GM12878 (cell line): ENCODE measurements at regions not wholly inside any gene's neighbourhood (a gene's known extent, or its start where the extent isn't known, plus 50 kb on each side); places are given as distances from the start of the nearest gene placed in this dataset.

Source experiments
- ATAC-seq: fragments of 200-7000 bp; cut with Tn5 transposase; 3 replicates; pipeline ENCODE4 v1.9.1; 2020; ENCODE audit warnings: mild to moderate bottlenecking, moderate library complexity
- BruUV-seq: library from RNA; stranded (reverse); fragments of 400-500 nt; replicated peaks from 2 replicates; lab custom pipeline; 2021; lab: Mats Ljungman, UMichigan
- CTCF ChIA-PET: fragments of 300-600 bp; sonication (Branson Sonifier 250); formaldehyde crosslinking; extraction: SDS; loops from one replicate; lab custom pipeline; 2021; ENCODE audit warnings: inconsistent platforms; lab: Yijun Ruan, JAX
- POLR2A ChIA-PET: fragments of 350-600 bp; formaldehyde crosslinking; extraction: SDS; loops from one replicate; lab custom pipeline; 2021; ENCODE audit warnings: inconsistent platforms; lab: Charles Lee
- RAD21 ChIA-PET: fragments of 300-600 bp; sonication (Branson Sonifier 250); formaldehyde crosslinking; loops from one replicate; lab custom pipeline; 2023; ENCODE audit warnings: antibody characterized with exemption; ENCODE audit not compliant: unreplicated experiment; lab: Charles Lee
- SMC1A ChIA-PET: fragments of 300-600 bp; sonication (Branson Sonifier 250); formaldehyde crosslinking; loops from one replicate; lab custom pipeline; 2023; ENCODE audit not compliant: unreplicated experiment, uncharacterized antibody; lab: Charles Lee
- DNase-seq: peaks from one replicate; pipeline ENCODE4 v3.0.0-alpha.2; 2011; ENCODE audit warnings: low read depth, low spot score
- FAIRE-seq: peaks from 3 replicates; lab custom pipeline; 2011; peaks lifted over from hg19 to GRCh38; lab: Jason Lieb, UNC
- H2AFZ ChIP-seq: 2 replicates; pipeline ENCODE4 v1.6.0; 2011; ENCODE audit warnings: low read depth, low read length, control low read depth; ENCODE audit not compliant: control insufficient read depth
- H3K27ac ChIP-seq: 2 replicates; pipeline ENCODE4 v1.5.1; 2011; ENCODE audit warnings: control low read depth; ENCODE audit not compliant: control insufficient read depth, insufficient read depth
- H3K27me3 ChIP-seq, 2 experiments: replicated peaks in 1 of 2; 2 replicates each; pipeline versions ENCODE4 v1.6.0 to v1.6.1; 2011; ENCODE audit warnings: low read length in 1 of 2; ENCODE audit not compliant: control insufficient read depth in 2 of 2, insufficient read depth in 2 of 2
- H3K36me3 ChIP-seq, 2 experiments: 2 replicates each; pipeline ENCODE4 v1.5.1; 2011; ENCODE audit warnings: low read length in 1 of 2; ENCODE audit not compliant: control insufficient read depth in 2 of 2, insufficient read depth in 2 of 2
- H3K4me1 ChIP-seq: 2 replicates; pipeline ENCODE4 v1.6.1; 2011; ENCODE audit warnings: mild to moderate bottlenecking, low read length, moderate library complexity, mixed read lengths; ENCODE audit not compliant: control insufficient read depth, insufficient read depth
- H3K4me2 ChIP-seq: 2 replicates; pipeline ENCODE4 v1.6.0; 2011; ENCODE audit warnings: control low read depth; ENCODE audit not compliant: control insufficient read depth, insufficient read depth
- H3K4me3 ChIP-seq: fragments of 200-600 bp; sonication (generic); 2 replicates; pipeline ENCODE4 v1.5.1; 2016
- H3K79me2 ChIP-seq: 2 replicates; pipeline ENCODE4 v1.6.0; 2011; ENCODE audit warnings: low read length; ENCODE audit not compliant: control insufficient read depth, insufficient read depth
- H3K9ac ChIP-seq: 2 replicates; pipeline ENCODE4 v1.8.0; 2011; ENCODE audit warnings: low read length, control low read depth, mixed read lengths; ENCODE audit not compliant: control insufficient read depth, insufficient read depth
- H3K9me3 ChIP-seq: replicated peaks from 3 replicates; pipeline ENCODE4 v1.5.1; 2011; ENCODE audit warnings: mild to moderate bottlenecking, low read length; ENCODE audit not compliant: control insufficient read depth, insufficient read depth
- H4K20me1 ChIP-seq: 2 replicates; pipeline ENCODE4 v1.6.0; 2011; ENCODE audit not compliant: control insufficient read depth, insufficient read depth
- ETV6 ChIP-seq, 2 experiments: fragments of 450-650 bp in 1 of 2; IDR thresholded peaks in 1 of 2; conservative IDR thresholded peaks in 1 of 2; 2 replicates each; pipeline ENCODE4 v1.6.1; 2014; ENCODE audit warnings: antibody characterized with exemption in 1 of 2, borderline replicate concordance in 1 of 2, low read depth in 1 of 2, mild to moderate bottlenecking in 1 of 2, moderate library complexity in 1 of 2
- IRF4 ChIP-seq: IDR thresholded peaks from 2 replicates; pipeline ENCODE4 v1.6.1; 2011; ENCODE audit warnings: low read depth, low read length
- KDM1A ChIP-seq: fragments of 200-600 bp; sonication (generic); IDR thresholded peaks from 2 replicates; pipeline ENCODE4 v1.6.1; 2016; ENCODE audit warnings: borderline replicate concordance
- MTA3 ChIP-seq: IDR thresholded peaks from 2 replicates; pipeline ENCODE4 v1.6.1; 2012; ENCODE audit warnings: low read length, inconsistent platforms, borderline replicate concordance
- MYB ChIP-seq: fragments of 150-350 bp; IDR thresholded peaks from 2 replicates; pipeline ENCODE4 v1.6.1; 2014; ENCODE audit warnings: mild to moderate bottlenecking, low read depth, low read length, borderline replicate concordance
- RELA ChIP-seq: fragments of 450-650 bp; IDR thresholded peaks from 2 replicates; pipeline ENCODE4 v1.8.0; 2014; ENCODE audit warnings: borderline replicate concordance; ENCODE audit not compliant: partially characterized antibody
- RFX5 ChIP-seq: IDR thresholded peaks from 2 replicates; pipeline ENCODE4 v1.6.1; 2011; ENCODE audit warnings: low read depth, low read length, improper control_type of control experiment
- SMAD5 ChIP-seq: IDR thresholded peaks from 2 replicates; pipeline ENCODE4 v1.6.1; 2016; ENCODE audit warnings: antibody characterized with exemption, low read depth
- WGBS: methylation state at CpG from one replicate; pipeline ENCODE4 v1.1.6; 2016; ENCODE audit warnings: low lambda C conversion rate; ENCODE audit not compliant: insufficient replicate concordance, insufficient coverage; ENCODE audit errors: missing lambda C conversion rate; 5-methylcytosine and 5-hydroxymethylcytosine counted together
- in situ Hi-C: fragments of 300-500 bp; cut with MboI; formaldehyde crosslinking; loops from 9 replicates; pipeline ENCODE4 v1.14.3; 2018; ENCODE audit warnings: mixed read lengths
- intact Hi-C: fragments of 100-400 bp; cut with micrococcal nuclease; formaldehyde crosslinking; loops from one replicate; pipeline ENCODE4 v1.14.2; 2022; ENCODE audit not compliant: unreplicated experiment
- TF ChIP-seq, protein P1 (sequence below): IDR thresholded peaks from 2 replicates; pipeline ENCODE4 v1.6.1; 2012; ENCODE audit warnings: mild to moderate bottlenecking, low read depth, low read length
- TF ChIP-seq, protein P2 (sequence below): IDR thresholded peaks from 2 replicates; pipeline ENCODE4 v1.6.1; 2011; ENCODE audit warnings: low read depth, mild to moderate bottlenecking, low read length, moderate library complexity, borderline replicate concordance; ENCODE audit errors: extremely low read depth
- TF ChIP-seq, protein P3 (sequence below): fragments of 450-650 bp; IDR thresholded peaks from 2 replicates; pipeline ENCODE4 v1.6.1; 2014; ENCODE audit warnings: mild to moderate bottlenecking
- TF ChIP-seq, protein P4 (sequence below): fragments of 450-650 bp; IDR thresholded peaks from 2 replicates; pipeline ENCODE4 v1.6.1; 2017; ENCODE audit warnings: mild to moderate bottlenecking

DNA sequence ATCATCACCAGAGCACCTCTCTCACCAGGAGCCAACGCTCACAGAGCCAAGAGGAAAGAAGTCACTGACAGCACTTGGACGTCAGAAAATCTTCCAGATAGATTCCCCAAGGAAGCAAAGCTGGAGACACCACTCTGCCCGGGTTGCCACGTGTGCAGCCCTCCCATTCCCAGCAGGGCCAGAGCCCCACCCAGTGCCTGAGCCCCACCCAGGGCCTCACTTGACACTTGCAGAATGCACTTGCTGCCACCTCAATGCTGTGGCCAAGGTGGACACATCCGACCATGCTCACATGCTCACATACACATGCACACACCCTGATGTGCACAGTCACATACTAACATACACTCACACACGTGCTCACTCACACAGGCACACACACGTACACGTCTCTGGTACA is 240.7 kb downstream of the RBFOX3 start:
- no peak for ATAC-seq
- RAD21 ChIA-PET = no interaction called here

DNA sequence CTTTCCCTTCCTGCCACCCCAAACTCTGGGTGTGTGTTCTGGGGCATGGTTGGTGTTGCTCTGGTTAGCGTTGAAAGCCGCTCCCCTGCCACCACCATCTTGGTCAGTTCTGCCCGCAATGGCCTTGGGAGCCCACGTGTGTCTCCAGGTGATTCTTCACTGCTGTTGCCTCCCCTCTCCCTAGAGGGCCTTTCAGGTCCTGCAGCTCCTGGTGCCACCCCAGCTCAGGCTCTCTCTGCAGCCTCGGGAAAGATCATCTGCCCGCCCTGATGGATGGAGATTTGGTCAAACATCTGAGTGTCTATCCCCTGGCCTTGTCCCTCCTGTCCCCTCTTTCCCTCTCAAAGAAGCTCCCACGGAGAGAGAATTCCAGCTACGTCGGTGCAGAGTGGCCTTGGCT is 241.3 kb downstream of the RBFOX3 start:
- H3K36me3 ChIP-seq = no peaks in the 10 kb centered on the region
- no peaks in the 10 kb centered on the region for H3K4me1 ChIP-seq
- CTCF ChIA-PET = no interaction called here
- DNase-seq (no peak), FAIRE-seq (no peak), ATAC-seq (no peak)
- no peak overlapping the region for H3K27ac ChIP-seq
- H3K79me2 ChIP-seq = no peaks in the 10 kb centered on the region
- WGBS = 32% methylated on average over 9 of the region's 9 CpGs
- RAD21 ChIA-PET = no interaction called here
- POLR2A ChIA-PET = no interaction called here
- intact Hi-C loops (no loop called here), in situ Hi-C loops (no loop called here)
- H3K9ac ChIP-seq = no peak overlapping the region
- SMC1A ChIA-PET = no interaction called here
- no peak overlapping the region for H2AFZ ChIP-seq
- peaks cover 0 to 2% of the 10 kb centered on the region in 2 experiments; a peak in 1 of 4 replicates for H3K27me3 ChIP-seq
- no TSS peak for BruUV-seq
- H3K9me3 ChIP-seq = no peaks in the 10 kb centered on the region
- H4K20me1 ChIP-seq = no peaks in the 10 kb centered on the region
- no peak overlapping the region for H3K4me2 ChIP-seq
- H3K4me3 ChIP-seq = no peak overlapping the region
- TF ChIP-seq, protein P1, sequence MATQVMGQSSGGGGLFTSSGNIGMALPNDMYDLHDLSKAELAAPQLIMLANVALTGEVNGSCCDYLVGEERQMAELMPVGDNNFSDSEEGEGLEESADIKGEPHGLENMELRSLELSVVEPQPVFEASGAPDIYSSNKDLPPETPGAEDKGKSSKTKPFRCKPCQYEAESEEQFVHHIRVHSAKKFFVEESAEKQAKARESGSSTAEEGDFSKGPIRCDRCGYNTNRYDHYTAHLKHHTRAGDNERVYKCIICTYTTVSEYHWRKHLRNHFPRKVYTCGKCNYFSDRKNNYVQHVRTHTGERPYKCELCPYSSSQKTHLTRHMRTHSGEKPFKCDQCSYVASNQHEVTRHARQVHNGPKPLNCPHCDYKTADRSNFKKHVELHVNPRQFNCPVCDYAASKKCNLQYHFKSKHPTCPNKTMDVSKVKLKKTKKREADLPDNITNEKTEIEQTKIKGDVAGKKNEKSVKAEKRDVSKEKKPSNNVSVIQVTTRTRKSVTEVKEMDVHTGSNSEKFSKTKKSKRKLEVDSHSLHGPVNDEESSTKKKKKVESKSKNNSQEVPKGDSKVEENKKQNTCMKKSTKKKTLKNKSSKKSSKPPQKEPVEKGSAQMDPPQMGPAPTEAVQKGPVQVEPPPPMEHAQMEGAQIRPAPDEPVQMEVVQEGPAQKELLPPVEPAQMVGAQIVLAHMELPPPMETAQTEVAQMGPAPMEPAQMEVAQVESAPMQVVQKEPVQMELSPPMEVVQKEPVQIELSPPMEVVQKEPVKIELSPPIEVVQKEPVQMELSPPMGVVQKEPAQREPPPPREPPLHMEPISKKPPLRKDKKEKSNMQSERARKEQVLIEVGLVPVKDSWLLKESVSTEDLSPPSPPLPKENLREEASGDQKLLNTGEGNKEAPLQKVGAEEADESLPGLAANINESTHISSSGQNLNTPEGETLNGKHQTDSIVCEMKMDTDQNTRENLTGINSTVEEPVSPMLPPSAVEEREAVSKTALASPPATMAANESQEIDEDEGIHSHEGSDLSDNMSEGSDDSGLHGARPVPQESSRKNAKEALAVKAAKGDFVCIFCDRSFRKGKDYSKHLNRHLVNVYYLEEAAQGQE = no peak
- TF ChIP-seq SMAD5 (no peak), RFX5 (no peak), ETV6 (conservative IDR thresholded peaks at IDR 0.05 in 1 of 2, IDR thresholded peaks at IDR 0.05 in 1 of 2; ENCODE audit: borderline replicate concordance in 1 of 2, low read depth in 1 of 2) (no peak), RELA (no peak), IRF4 (no peak), MYB (no peak), MTA3 (no peak)
- TF ChIP-seq, protein P2, sequence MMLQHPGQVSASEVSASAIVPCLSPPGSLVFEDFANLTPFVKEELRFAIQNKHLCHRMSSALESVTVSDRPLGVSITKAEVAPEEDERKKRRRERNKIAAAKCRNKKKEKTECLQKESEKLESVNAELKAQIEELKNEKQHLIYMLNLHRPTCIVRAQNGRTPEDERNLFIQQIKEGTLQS = no peak
- TF ChIP-seq, protein P3, sequence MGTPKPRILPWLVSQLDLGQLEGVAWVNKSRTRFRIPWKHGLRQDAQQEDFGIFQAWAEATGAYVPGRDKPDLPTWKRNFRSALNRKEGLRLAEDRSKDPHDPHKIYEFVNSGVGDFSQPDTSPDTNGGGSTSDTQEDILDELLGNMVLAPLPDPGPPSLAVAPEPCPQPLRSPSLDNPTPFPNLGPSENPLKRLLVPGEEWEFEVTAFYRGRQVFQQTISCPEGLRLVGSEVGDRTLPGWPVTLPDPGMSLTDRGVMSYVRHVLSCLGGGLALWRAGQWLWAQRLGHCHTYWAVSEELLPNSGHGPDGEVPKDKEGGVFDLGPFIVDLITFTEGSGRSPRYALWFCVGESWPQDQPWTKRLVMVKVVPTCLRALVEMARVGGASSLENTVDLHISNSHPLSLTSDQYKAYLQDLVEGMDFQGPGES = no peak
- TF ChIP-seq, protein P4, sequence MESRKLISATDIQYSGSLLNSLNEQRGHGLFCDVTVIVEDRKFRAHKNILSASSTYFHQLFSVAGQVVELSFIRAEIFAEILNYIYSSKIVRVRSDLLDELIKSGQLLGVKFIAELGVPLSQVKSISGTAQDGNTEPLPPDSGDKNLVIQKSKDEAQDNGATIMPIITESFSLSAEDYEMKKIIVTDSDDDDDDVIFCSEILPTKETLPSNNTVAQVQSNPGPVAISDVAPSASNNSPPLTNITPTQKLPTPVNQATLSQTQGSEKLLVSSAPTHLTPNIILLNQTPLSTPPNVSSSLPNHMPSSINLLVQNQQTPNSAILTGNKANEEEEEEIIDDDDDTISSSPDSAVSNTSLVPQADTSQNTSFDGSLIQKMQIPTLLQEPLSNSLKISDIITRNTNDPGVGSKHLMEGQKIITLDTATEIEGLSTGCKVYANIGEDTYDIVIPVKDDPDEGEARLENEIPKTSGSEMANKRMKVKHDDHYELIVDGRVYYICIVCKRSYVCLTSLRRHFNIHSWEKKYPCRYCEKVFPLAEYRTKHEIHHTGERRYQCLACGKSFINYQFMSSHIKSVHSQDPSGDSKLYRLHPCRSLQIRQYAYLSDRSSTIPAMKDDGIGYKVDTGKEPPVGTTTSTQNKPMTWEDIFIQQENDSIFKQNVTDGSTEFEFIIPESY = no peak

More for the DNA sequence above, 240.7 kb downstream of the RBFOX3 start:
- H3K27ac ChIP-seq = no peak overlapping the region
- DNase-seq (no peak), FAIRE-seq (no peak)
- ChIA-PET POLR2A (no interaction called here), SMC1A (no interaction called here), CTCF (no interaction called here)
- TF ChIP-seq KDM1A = no peak
- BruUV-seq = no TSS peak
- H4K20me1 ChIP-seq = no peaks in the 10 kb centered on the region
- H3K4me3 ChIP-seq = no peak overlapping the region
- no peak overlapping the region for H3K4me2 ChIP-seq
- intact Hi-C loops = no loop called here
- no peaks in the 10 kb centered on the region for H3K4me1 ChIP-seq
- H3K9me3 ChIP-seq = no peaks in the 10 kb centered on the region
- 13% methylated on average over 8 of the region's 8 CpGs for WGBS
- no peak overlapping the region for H2AFZ ChIP-seq
- no peaks in the 10 kb centered on the region for H3K36me3 ChIP-seq
- no peaks in the 10 kb centered on the region for H3K27me3 ChIP-seq
- in situ Hi-C loops = no loop called here
- H3K79me2 ChIP-seq = no peaks in the 10 kb centered on the region
- H3K9ac ChIP-seq = no peak overlapping the region
